Adipose tissue (tissue), 3 donors: ENCODE measurements at regions not wholly inside any gene's neighbourhood (a gene's known extent, or its start where the extent isn't known, plus 50 kb on each side); places are given as distances from the start of the nearest gene placed in this dataset.

Source experiments
- H3K27ac ChIP-seq: one replicate; pipeline ENCODE4 v1.5.1; 2013; ENCODE audit warnings: low read depth, low read length
- WGBS, 3 donors: extraction: QIAGEN DNeasy Blood & Tissue Kit; methylation state at CpG; one replicate each; pipeline ENCODE4 v1.1.7; 2013; 5-methylcytosine and 5-hydroxymethylcytosine counted together
- donor health status: healthy with polysubstance abuse.
- donor health status: Bipolar disorder and iron deficiency.
- donor health status: healthy.

DNA sequence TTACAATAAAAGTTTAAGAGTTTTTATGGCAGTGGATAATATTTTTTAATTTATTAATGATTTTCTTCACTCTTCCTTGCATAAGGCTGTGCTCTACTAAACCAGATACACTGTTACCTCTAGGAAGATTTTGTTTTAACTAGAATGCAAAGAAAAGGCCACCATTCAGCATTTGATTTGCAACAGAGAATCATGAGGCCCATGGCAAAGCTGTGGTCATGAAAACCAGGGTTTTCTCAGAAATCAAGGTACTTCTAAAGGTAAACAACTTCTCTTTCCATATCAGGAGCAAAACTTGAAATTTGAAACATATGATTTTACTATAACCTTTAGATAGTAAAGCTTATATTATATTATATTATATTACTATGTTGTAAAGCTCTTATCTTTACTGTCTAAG is 94.4 kb downstream of the FAM76B start:
- H3K27ac ChIP-seq: no peak overlapping the region

DNA sequence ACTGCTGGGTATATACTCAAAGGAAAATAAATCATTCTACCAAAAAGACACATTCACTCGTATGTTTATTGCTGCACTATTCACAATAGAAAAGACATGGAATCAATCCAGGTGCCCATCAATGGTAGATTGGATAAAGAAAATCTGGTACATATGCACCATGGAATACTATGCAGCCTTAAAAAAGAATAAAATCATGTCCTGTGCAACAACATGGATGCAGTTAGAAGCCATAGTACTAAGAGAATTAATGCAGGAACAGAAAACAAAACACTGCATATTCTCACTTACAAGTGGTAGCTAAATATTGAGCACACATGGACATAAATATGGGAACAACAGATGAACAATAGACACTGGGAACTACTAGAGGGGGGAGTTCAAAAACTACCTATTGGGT is 96.3 kb downstream of the FAM76B start:
- H3K27ac ChIP-seq: no peak overlapping the region
- 24 to 46% (median 41%) methylated on average over 1 of the region's 1 CpG for WGBS, 3 donors

DNA sequence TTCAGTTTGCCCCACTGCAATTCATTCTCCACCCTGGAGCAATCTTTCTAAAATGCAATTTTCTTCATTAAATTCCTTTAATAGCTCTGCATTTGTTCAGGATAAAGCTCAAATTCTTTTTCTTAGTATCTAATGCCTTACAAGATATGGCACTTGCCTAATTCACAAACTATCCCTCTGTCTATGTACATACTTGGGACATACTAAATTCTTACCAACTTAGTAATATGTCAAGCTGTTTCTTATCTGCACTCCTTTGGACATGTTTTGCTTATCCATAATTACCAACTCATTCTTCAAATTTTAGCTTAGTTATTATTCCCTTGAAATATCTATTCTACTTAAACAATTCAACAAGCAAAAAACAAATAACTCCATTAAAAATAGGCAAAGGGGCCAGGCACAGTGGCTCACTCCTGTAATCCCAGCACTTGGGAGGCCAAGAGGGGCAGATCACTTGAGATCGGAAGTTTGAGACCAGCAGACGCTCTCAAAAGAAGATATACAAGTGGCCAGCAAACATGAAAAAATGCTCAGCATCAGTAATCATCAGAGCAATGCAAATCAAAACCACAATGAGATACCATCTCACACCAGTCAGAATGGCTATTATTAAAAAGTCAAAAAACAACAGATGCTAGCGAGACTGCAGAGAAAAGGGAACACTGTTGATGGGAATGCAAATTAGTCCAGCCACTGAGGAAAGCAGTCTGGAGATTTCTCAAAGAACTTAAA is 96.9 kb downstream of the FAM76B start:
- H3K27ac ChIP-seq: no peak overlapping the region
- WGBS, 3 donors: 85 to 92% (median 86%) methylated on average over 3 of the region's 3 CpGs

DNA sequence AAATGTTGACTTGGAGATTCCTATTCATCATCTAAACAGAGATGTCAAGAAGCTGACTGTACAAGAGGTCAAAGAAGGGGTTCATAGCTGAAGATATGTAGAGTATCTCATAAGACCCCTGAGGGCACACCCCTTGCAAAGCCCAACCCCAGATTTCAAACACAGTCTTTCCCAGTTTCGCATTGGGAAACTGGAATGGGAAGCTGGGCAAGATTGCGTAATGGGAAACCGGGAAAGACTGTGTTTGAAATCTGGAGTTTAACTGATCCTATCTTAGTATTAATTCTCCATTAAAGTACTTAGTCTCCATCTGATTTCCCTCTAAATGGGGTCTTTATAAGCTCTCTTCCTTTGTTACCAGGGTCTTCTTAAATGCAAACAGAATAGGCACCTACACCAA is 99.5 kb downstream of the FAM76B start:
- H3K27ac ChIP-seq: no peak overlapping the region
- 75 to 86% (median 84%) methylated on average over 3 of the region's 3 CpGs for WGBS, 3 donors

DNA sequence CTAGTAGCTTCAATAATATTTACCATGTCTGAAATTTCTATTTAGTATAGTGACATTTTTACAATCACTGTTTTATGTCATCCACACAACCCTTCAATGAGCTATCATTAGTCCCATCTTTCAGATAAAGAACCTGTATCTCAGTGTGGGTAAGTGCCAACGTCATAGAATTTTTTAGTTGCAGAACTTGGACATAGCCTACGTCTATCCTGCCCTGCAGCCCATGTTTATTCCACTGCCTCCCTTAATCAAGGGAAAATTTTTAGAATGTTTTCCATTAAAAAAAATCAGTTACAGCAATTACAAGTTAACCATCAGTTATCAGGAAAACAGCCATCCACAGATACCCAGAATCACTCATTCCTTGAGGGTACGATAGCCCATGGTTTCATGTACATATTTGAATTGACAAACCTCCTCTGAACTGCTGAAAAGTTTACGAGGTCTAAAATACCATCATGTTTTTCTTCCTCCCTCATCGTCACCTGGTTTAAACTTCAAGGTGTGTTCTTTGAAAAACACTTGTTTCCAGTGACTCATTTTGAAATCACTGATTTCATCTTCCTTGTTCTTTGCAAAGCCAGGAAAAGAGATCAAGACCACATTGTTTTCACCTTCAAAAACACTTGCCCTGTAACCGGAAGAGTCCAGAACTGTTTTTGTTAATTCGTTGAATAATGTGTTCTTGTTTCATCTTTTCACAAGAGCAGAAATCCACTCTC is 100.9 kb downstream of the FAM76B start:
- 66 to 73% (median 72%) methylated on average over 7 of the region's 7 CpGs for WGBS, 3 donors
- H3K27ac ChIP-seq: no peak overlapping the region

DNA sequence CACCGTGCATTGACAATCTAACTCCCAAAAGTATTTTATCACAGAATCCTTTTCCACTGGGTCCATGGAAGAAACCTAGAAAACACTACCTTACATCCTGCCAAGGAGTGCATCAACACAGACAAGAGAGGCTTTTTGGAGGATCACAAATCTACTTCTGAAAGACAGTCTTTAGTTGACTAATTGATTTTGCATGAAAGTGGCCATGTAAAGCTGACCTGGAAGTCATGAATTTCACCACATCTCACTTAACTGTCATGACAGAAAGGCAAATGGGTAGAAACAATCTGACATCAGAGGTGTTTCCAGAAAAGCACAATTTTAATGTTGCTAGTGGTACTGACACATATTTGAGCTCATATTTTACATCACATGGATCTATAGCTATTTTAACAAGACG is 101.6 kb downstream of the FAM76B start:
- H3K27ac ChIP-seq: no peak overlapping the region
- WGBS, 3 donors: 65 to 92% (median 89%) methylated on average over 2 of the region's 2 CpGs

DNA sequence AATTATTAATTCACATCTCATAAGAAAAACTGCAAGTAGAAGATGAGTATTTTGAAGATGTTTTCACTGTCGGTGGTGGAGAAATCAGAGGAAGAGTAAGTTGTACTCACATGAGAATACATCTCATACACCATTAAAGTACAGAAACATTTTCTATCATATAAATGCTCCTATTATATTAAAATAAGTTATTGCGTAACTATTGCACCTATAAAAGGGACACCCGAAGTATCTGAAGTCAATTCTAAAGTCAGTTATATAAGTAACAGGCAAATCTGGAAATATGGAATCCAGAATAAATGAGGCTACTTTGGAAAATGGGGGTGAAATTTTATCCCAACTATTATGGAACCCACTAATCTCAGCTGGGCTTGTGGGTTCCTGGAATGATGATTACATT is 103.3 kb downstream of the FAM76B start:
- H3K27ac ChIP-seq: no peak overlapping the region
- 92 to 94% (median 94%) methylated on average over 3 of the region's 3 CpGs for WGBS, 3 donors

DNA sequence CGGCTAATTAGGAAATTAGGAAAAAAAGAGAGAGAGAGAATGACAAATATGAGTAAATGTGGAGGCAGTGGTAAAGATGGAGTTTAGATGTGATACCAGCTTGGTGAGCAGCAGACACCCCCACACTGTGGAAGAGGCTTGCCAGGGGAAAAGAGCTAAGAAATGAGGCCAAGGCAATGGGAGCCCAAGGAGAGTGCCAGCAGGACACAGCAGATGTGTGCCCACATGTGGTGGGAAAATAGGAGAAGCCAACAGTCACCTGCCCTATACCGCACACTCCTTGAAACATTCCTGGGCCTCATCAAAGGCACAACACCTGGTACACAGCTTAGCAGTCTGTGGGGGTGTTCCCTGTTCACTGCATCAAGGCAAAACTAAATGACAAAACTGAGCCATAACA is 104.9 kb downstream of the FAM76B start:
- WGBS, 3 donors: 79 to 100% (median 84%) methylated on average over 2 of the region's 2 CpGs
- H3K27ac ChIP-seq: no peak overlapping the region

DNA sequence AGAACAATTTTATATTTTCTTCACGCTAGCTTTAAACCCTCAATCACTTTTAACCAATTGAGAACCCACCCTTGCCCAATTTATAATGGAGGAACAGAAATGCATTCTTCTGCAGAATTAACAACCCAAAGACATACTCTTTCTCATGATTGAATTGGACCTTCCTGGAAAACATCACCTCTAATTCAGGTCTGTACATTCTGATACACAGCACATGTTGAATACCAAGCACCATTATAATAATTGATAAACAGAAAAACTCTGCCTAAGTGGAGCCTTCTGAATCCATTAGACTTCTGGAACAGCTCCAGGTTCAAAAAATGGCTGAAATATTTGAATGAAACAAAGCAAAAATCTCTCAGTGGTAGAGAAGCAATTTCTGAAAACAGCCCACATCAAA is 105.4 kb downstream of the FAM76B start:
- no peak overlapping the region for H3K27ac ChIP-seq
- 92 to 99% (median 97%) methylated on average over 1 of the region's 1 CpG for WGBS, 3 donors

DNA sequence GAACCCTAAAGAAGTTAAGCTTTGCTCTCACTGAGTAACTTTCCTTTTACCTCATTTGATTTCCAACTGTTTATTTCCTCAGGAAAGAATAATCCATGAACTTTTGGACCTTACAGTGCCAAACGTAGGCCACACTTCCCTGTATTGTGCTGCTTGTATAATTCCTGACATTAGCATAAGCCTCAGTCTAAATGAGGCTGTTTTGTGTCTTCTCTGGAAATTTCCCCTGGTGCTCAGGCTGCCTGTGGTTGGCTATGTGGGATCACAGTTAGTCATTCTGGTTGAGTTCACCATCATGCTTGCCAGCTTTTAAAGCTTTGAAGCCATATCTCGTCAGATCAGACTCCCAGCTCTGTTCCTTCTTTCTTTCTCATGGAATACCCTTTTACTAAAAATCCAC is 107.0 kb downstream of the FAM76B start:
- WGBS, 3 donors: 43 to 66% (median 48%) methylated on average over 2 of the region's 2 CpGs
- no peak overlapping the region for H3K27ac ChIP-seq

DNA sequence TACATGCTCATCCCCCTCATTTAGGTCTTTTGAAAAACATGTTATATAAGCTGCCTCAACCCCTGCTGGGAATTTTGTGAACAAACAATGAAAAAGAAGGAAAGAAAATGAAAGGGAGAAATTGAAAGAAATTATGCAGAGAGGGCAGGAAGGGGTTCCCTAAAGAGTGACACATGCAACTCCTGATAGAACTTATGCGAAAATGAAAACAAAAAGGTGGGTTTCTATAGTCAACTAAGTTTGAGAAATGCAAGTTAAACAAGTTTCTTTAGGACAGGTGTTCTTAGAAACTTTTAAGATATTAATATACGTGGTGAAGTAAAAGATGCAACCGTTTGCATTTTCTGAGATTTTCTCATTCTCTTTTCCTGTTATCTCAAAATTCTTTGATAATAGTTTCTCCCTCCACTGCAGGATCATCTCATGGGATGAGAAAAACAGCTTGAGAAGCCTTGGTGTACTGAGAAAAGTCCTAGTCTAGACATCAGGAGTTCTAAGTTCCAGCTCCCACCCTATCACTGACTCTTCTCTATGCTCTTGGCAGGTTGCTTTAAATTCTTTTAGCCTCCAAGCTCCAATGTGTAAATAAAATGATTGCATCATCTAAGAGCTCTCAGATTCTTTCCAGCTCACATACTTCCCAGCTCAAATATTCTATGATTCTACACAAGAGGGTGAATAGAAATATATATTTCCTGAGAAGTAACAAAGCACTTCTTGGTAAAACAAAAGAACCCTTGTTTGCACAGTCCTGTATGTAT is 109.2 kb downstream of the FAM76B start:
- no peak overlapping the region for H3K27ac ChIP-seq

DNA sequence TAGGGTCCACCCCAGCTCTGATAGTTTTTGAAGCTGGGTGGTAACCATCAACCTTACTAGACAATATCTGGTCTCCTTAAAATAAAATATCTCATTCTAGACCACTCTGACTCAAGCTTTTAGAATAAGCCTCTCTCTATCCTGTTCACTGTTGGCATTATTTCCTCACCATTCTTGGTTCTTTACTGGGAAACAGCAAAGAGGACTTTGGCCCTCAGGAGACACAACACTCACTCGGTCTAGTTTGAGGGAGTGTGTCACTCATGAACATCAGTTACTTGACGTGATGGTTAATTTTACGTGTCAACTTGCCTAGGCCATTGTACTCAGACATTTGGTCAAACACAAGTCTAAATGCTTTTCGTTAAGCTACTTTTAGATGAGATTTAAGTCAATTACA is 110.6 kb downstream of the FAM76B start:
- no peak overlapping the region for H3K27ac ChIP-seq
- 94 to 96% (median 95%) methylated on average over 4 of the region's 4 CpGs for WGBS, 3 donors

More for the DNA sequence above, 109.2 kb downstream of the FAM76B start:
- 42 to 56% (median 54%) methylated on average over 3 of the region's 3 CpGs for WGBS, 3 donors

DNA sequence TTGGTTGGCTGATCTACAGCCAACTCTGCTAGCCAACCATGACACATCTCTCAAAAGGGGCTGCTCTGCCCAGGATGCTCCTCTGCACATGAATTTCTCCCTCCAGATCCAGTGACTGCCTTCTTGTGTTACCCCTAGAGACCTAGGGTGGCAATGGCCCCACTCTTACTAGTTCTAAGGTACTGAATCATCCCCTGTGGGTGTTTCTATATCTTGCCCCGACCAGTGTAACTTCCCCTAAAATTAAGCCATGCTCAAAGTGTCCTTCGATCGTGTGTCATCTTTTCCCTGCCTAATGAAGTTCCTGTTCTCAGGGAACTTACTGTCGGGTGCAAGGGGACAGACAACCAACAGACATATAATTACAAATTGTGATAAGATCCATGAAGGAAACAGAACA is 113.3 kb downstream of the FAM76B start:
- no peak overlapping the region for H3K27ac ChIP-seq

DNA sequence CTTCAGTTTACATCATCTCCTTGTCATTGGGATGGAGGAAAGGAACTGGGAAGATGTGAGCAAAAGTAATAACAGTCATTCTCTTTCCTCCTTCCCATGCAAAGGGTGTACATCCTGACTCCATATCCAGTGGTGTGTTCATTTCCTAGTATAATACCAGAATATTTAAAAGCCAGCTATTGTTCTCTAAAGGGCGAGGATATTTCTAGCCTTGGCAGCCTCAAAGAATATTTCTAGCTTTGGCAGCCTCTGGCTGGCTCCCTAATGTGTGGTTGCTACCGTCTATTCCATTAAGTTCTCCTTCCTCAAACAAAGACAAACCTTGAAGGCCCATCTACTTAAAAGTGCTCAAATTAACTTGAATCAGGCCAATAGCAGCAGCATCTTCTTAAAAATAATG is 114.0 kb downstream of the FAM76B start:
- WGBS, 3 donors: 56 to 69% (median 60%) methylated on average over 2 of the region's 2 CpGs
- no peak overlapping the region for H3K27ac ChIP-seq

More for the DNA sequence above, 113.3 kb downstream of the FAM76B start:
- WGBS, 3 donors: 63 to 86% (median 73%) methylated on average over 4 of the region's 4 CpGs

DNA sequence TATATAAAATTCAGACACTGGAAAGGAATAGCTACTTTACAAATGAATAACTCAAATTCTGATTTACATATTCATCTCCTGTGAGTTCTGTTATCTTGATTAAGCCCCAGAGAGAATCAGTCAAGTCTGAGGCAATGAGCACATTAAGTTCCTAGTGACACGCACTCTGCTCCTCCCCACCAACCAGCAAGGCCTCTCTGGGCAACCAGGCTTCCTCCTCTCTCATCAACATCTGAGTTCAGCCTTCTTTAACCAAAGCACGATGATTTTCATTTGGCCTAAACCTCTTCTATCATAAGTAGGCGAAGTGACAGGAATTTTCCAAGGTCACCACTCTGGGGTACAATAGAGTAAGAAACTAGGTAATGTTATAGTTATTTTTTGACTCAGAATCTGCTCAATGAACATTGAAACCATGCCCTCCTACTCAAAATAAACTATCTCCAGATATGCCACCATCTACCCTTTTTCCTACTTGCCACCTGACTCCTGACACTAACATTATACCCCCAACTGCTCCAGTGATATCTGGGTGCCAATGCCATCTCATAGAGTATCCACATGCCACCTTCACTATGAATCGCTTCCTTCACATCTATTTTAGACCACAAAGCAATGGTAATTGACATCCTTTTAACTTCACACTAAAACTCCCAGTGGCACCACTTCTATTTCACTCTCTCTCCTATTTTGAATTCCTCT is 114.8 kb downstream of the FAM76B start:
- H3K27ac ChIP-seq: no peak overlapping the region
- WGBS, 3 donors: 74 to 87% (median 87%) methylated on average over 4 of the region's 4 CpGs

DNA sequence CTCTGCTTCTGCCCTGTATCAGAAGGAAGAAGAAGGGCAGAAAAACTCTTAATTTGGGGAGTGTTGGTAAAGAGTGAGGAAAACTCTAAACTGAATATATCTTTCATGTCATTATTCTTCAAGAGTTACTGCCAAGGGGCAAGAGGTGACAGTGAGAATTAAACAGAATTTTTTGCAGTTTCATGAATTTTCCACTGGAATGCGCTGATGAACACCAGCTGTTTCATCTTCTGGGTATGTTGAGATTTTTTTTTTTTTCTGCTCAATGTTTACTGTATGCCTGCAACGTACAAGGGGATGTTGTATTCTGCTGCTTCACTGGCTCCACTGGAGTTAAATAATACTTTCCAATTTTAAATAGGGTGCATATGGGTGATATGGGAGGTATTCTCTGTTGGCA is 117.8 kb downstream of the FAM76B start:
- WGBS, 3 donors: 25 to 32% (median 27%) methylated on average over 2 of the region's 2 CpGs
- H3K27ac ChIP-seq: no peak overlapping the region

DNA sequence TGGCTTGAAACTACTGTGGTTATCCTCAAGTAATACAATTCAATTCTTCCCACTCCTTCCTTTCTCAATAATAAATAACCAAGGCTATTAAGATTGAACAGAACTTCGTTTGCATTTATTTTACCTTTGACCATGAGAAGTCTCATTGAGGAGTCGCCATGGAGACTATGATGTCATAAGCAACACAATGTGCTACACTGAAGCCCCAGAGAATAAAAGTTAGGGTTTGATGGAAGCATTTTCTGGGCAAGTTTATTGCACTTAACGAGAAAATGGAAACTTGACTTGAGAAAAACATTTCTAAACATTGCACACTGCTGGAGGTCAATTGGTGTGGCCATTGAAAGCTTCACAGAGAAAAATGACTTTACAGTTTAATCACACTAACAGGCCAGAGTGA is 121.5 kb downstream of the FAM76B start:
- H3K27ac ChIP-seq: no peak overlapping the region
- whole genome bisulfite sequencing, 3 donors: 43 to 62% (median 56%) methylated on average over 3 of the region's 3 CpGs

DNA sequence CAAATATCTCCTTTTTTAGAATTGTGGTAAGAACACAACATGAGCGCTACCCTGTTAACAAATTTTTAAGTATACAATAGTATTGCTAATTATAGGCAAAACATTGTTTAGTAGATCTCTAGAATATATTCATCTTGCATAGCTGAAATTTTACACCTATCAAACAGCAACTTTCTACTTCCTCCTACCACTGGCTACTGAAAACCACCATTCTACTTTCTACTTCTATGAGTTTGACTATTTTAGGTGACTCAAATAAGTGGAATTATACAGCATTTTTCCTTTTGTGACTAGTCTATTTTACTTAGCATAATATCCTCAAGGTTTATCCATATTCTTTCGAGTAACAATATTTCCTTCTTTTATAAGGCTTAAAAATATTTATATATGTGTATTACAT is 128.4 kb downstream of the FAM76B start:
- no peak overlapping the region for H3K27ac ChIP-seq
- WGBS, 3 donors: 96 to 97% (median 96%) methylated on average over 2 of the region's 2 CpGs

DNA sequence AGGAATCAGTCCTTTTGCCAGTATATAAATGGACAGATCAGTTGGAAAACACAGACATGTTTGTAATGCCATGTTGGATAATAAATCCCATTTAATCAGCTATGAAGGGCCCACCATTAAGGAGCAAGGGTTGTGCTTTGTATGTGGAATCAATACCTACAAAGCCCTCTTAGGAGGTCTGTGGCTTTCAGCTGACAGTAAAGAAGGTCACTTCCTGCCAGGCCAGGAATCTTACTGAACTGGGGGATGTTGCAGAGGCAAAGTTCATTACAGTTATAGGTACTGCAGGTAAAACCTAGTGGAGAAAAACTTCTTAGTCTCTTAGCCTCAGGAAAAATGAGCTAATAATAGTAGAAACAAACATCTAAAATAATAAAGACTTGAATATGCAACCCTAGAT is 129.5 kb downstream of the FAM76B start:
- H3K27ac ChIP-seq: no peak overlapping the region
